Endothelial cell of hepatic sinusoid (primary cell): ENCODE measurements at regions not wholly inside any gene's neighbourhood (a gene's known extent, or its start where the extent isn't known, plus 50 kb on each side); places are given as distances from the start of the nearest gene placed in this dataset.

Experiments
- in situ Hi-C: cut with HindIII; loops from 2 replicates; pipeline ENCODE4 v1.10.0; 2017; ENCODE audit warnings: low sequenced_read_pairs

DNA sequence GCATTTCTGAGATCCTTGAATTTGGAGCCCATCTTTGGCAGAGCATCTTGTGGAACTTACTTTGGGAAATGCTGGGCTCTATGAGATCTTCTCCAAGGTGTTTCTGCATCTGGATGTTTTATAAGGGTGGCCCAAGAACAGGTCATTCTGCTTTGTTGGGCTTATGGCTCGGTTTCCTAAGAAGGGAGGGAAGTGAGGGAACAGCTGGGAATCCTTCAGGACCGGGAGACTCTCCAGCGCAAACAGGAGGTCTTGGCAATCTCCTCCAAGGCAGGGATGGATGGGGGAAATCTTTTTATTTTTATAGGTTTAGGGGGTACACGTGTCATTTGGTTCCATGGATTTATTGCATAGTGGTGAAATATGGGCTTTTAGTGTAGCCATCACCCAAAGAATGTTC lies 54.7 kb downstream of the IRX3 start:
- in situ Hi-C loops = no loop called here

DNA sequence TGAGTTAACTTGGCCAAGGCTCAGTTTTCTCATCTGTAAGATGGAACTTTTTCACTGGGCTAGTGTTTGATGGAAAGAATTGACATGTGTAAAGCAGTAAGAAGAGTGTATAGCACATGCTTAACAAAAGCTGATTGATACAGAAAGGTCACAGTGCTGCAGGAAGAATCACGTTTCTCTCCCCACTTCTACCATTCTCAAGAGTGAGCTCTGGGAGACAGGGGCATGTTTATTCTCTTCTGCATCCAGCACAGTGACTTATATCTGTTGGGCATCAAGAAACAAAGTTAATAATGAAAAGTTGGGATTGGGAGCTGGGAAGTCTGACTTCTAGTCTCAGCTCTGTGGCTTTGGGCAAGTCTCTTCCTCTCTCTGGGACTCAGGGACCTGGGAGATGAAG lies 55.3 kb downstream of the IRX3 start:
- in situ Hi-C loops = no loop called here

- in situ Hi-C loops = no loop called here
Observed at GRCh38 chr16:54228325-54228724, 58.3 kb downstream of the IRX3 start.

DNA sequence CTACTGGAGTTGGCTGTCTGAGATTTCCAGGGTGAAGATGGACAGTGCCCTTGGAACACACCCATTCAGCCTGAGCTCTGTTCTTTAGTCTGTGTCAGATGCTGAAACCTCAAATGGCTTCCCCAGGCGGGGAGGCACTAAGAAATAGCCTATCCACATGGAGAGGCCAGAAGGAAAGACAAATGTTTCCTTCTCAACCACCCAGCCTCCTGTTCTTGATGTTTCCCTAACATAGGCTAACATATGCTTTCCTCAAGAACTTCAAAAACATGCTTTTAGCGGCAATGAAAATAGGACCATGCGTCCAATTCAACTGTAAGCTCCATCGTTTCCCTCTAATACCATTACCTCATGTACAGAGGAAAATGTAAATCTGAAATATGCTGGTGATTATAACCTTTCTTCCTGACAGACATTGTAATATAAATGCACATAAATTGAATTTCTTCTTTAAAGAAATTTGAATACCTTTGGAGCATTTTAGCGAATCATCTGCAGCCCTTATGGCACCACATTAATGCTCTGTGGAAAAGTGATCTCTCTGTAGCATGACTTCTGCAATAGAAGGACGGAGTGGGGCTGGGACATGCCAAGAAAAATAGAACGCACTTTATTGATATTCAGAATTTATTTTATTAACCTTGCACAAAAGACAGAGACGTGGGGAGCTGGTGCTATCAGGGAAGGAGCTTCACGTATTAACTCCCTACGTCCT lies 60.1 kb downstream of the IRX3 start:
- in situ Hi-C loops = no loop called here

DNA sequence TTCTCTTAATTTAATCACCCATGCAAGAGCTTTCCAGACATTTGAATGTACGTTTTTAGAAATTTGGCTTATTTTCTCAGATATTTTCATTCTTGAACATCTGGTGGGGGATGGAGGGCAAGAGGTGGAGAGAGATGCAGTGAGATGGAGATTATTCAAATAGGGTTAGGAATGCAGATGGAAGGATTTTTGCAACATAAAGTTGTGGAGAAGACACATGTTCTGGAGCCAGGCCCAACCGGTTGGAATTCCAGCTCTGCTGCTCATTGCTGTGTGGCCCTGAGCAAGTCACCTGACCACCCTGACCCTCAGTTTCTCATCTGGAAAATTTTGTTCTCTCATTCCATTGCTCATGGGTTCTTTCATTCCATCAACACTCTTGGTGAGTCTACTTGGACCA lies 66.9 kb downstream of the IRX3 start:
- in situ Hi-C loops = no loop called here

DNA sequence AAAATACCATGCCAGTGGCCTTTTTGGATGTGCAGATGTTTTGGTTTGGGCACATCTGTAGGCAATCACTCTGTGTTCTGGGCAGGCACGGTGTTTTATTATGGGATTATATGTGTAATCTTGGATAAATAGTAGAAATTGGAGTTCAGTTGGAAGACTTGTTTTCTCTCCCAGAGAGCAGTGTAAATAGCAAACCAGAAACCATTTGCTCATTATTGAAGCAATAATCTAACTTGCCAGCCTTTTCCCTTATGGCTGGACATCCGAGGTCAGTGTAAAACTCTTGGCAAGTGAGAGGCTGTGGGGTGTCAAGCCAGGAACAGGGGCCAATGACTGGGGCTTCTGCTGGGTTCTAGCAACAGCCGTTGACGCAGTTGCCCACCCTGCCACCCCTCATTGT lies 69.9 kb downstream of the IRX3 start:
- in situ Hi-C loops = no loop called here

DNA sequence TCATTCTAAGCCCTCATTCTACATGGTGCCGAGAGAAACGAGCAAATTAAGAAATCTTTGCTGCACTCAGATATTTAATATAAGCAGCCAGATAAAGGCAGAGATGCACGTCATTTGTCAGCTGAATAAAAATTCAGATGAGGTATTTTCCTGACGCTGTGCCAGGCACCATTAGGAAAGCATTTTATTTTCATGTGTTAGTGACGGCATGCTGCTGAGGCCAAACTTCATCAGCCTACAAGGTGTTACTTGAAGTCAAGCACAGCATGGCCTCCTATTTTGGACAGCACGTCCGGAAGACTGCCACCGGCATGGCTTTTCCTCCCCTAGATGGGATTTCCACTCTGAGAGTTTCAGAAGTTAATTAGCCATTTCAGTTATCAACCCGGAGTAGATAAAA lies 70.3 kb downstream of the IRX3 start:
- in situ Hi-C loops = no loop called here

GRCh38 chr16:54215471-54215870 lies 71.1 kb downstream of the IRX3 start:
- in situ Hi-C loops = no loop called here

DNA sequence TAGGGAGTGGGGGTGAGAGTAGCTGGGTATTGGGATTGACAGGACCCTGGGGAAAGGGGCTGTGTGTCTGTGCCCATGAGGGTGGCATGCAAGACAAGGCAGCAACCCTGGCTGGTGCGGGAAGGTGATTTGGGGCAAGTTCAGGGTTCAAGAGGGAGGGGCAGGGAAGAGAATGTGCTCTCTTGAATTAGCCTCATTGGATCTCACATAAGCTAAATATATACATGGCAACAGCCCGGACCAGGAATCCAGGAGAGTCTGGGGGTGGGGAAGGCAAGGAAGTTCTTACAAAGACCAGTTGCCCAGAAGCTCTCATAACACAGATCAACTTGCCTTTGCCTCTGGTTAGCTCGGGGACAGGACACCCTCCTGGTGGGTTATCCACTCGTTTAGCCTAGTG lies 73.3 kb downstream of the IRX3 start:
- in situ Hi-C loops = no loop called here

DNA sequence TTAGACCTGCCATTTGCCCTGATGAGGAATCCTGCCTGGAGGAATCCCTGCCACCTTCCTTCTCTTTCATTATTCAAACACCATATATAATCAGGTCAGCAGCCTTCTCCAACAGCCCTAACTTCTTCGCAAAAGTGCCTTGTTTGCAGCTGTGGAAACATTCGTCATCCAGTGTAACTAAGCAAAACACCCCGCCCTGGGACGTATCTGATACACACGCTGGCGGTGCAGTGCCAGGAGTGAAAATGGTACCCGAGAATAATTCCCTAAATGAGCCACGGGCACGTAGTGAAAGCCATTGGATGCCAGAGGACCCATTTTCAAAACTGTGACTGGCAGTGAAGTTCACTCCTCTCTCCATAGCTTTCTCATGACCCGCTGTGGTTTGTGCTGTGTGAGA lies 73.7 kb downstream of the IRX3 start:
- in situ Hi-C loops = no loop called here

- in situ Hi-C loops = no loop called here
Observed at GRCh38 chr16:54211203-54211602, 75.4 kb downstream of the IRX3 start.

- in situ Hi-C loops = no loop called here
Observed at GRCh38 chr16:54210452-54211125, 76.0 kb downstream of the IRX3 start.

DNA sequence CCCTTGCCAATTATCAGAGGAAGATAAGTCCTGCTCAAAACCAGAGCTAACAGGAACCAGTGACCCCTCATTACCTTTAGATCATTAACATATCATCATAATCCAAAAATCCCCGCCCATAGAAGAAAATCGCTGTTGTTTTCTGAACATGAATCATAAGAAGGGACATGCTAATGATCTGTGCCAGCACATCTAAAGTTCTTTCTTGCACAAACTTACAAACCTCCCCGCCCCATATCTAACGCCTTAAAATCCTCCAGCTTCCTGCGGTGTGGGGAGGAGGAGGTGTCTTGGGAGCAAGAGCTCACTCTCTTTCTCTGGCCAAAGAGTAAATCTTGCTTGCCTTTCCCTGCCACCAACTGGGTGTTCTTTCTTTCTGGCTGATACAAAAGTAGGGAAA lies 78.3 kb downstream of the IRX3 start:
- in situ Hi-C loops = loop anchor here (5.0 kb wide), 1 partner anchor 56 kb away; no protein-coding TSS in a partner anchor

GRCh38 chr16:54207837-54208236 lies 78.8 kb downstream of the IRX3 start:
- in situ Hi-C loops = loop anchor here (5.0 kb wide), 1 partner anchor 56 kb away; no protein-coding TSS in a partner anchor

DNA sequence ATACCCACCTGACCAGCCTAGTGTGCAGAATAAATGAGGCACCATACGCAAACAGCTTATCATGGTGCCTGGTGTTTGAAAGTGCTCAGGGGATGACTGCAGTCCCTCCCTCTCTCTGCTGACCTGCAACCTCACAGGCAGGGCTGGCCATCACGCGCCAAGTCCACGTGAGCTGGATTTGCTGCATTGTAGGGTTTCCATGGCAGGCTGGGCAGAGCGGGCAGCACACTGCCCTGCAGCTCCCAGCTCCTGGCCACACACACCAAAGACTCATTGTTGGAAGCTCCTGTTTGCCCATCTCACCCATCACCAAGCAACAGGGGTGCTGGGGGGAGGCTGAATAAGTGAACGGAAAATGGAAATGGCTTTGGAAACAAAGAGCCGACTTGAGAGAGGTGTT lies 81.8 kb downstream of the IRX3 start:
- in situ Hi-C loops = loop anchor here (5.0 kb wide), 1 partner anchor 52 kb away; no protein-coding TSS in a partner anchor

- in situ Hi-C loops = no loop called here
Observed at GRCh38 chr16:54203851-54204505, 82.6 kb downstream of the IRX3 start.

DNA sequence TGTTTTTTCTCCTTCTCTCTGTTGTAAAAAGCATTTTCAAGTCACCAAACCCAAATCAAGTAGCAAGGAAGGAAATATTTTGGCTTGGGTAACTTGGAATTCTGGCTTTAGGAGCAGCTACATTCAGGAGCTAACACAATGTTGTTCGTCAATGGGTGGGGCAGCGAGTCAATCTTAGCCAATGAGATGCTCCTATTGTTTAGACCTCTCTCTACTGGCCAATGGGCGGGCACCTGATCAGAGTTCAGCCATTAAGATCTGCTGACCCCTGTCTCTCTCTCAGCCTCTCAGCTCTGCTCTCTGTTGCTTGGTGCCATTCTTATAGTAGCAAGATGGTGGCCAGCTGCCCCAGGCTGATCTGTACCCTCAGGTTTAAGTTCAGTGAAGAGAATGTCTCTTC lies 83.2 kb downstream of the IRX3 start:
- in situ Hi-C loops = no loop called here
